ENCODE measurements at regions not wholly inside any gene's neighbourhood (a gene's known extent, or its start where the extent isn't known, plus 50 kb on each side); places are given as distances from the start of the nearest gene placed in this dataset.

GRCh38 chr17:34114174-34114573 lies 140.9 kb upstream of the CCL2 start:
- TF ChIP-seq CTCF (IDR thresholded peaks at IDR 0.05; ENCODE audit: low read length) (no peak), EZH2 (optimal IDR thresholded peaks at IDR 0.05; ENCODE audit: low read depth, low read length) (no peak)

All from MM.1S (cell line).